Duodenal mucosa (tissue), 2 donors: ENCODE measurements at regions not wholly inside any gene's neighbourhood (a gene's known extent, or its start where the extent isn't known, plus 50 kb on each side); places are given as distances from the start of the nearest gene placed in this dataset.
"Not testable (repeated sequence)": the region's sequence is repeated elsewhere in the genome, so short reads cannot be mapped to it uniquely, and the experiment has no call there.

ENCODE experiments used
- H3K27ac ChIP-seq: one replicate; pipeline ENCODE4 v1.7.0; 2013; ENCODE audit warnings: low read depth, low read length
- H3K27me3 ChIP-seq, 2 donors: one replicate each; pipeline ENCODE4 v1.7.0; 2013; ENCODE audit warnings: low read length in 2 of 2, control low read depth in 1 of 2; ENCODE audit not compliant: insufficient read depth in 2 of 2, control insufficient read depth in 1 of 2
- H3K36me3 ChIP-seq, 2 donors: one replicate each; pipeline ENCODE4 v1.7.0; 2013; ENCODE audit warnings: low read length in 2 of 2, control low read depth in 1 of 2; ENCODE audit not compliant: insufficient read depth in 2 of 2, control insufficient read depth in 1 of 2
- H3K4me1 ChIP-seq, 2 donors: one replicate each; pipeline ENCODE4 v1.7.0; 2013; ENCODE audit warnings: low read length in 2 of 2, control low read depth in 1 of 2; ENCODE audit not compliant: insufficient read depth in 2 of 2, control insufficient read depth in 1 of 2
- H3K4me3 ChIP-seq, 2 donors: one replicate each; pipeline ENCODE4 v1.7.0; 2013; ENCODE audit warnings: low read length in 2 of 2, low read depth in 1 of 2
- H3K9ac ChIP-seq, 2 donors: one replicate each; pipeline ENCODE4 v1.7.0; 2013; ENCODE audit warnings: low read length in 2 of 2, low read depth in 1 of 2
- H3K9me3 ChIP-seq, 2 donors: one replicate each; pipeline ENCODE4 v1.7.0; 2013; ENCODE audit warnings: low read length in 2 of 2, control low read depth in 1 of 2; ENCODE audit not compliant: control insufficient read depth in 1 of 2

GRCh38 chr10:57894361-57894760 lies 373.3 kb downstream of the IPMK start:
- Histone ChIP-seq H3K36me3 (no peaks in the 10 kb centered on the region), H3K4me1 (peaks cover 14 to 17% of the 10 kb centered on the region in 2 donors), H3K27ac (no peak overlapping the region), H3K9me3 (no peaks in the 10 kb centered on the region), H3K27me3 (no peaks in the 10 kb centered on the region), H3K9ac (no peak overlapping the region), H3K4me3 (no peak overlapping the region)

- no peaks in the 10 kb centered on the region for H3K36me3 ChIP-seq
- peaks cover 9 to 14% of the 10 kb centered on the region in 2 donors for H3K4me1 ChIP-seq
- no peak overlapping the region for H3K27ac ChIP-seq
- H3K4me3 ChIP-seq: peak overlapping the region; percentile 1 to 48
- no peak overlapping the region for H3K9ac ChIP-seq
- no peaks in the 10 kb centered on the region for H3K9me3 ChIP-seq
- no peaks in the 10 kb centered on the region for H3K27me3 ChIP-seq
Observed at GRCh38 chr10:57891201-57892006, 376.3 kb downstream of the IPMK start.

GRCh38 chr10:57890691-57891090 lies 377.0 kb downstream of the IPMK start:
- Histone ChIP-seq H3K36me3 (no peaks in the 10 kb centered on the region), H3K9me3 (no peaks in the 10 kb centered on the region), H3K27me3 (no peaks in the 10 kb centered on the region), H3K4me1 (peaks cover 9 to 14% of the 10 kb centered on the region in 2 donors), H3K4me3 (no peak overlapping the region), H3K27ac (no peak overlapping the region), H3K9ac (no peak overlapping the region)

- H3K27ac ChIP-seq, H3K9me3 ChIP-seq, H3K27me3 ChIP-seq, H3K9ac ChIP-seq, H3K36me3 ChIP-seq, H3K4me3 ChIP-seq, H3K4me1 ChIP-seq: not testable (repeated sequence)
Observed at GRCh38 chr10:57885618-57885968, 382.1 kb downstream of the IPMK start.

- no peaks in the 10 kb centered on the region for H3K9me3 ChIP-seq
- H3K27ac ChIP-seq: no peak overlapping the region
- peaks cover 0 to 3% of the 10 kb centered on the region in 2 donors for H3K4me1 ChIP-seq
- no peak overlapping the region for H3K9ac ChIP-seq
- H3K27me3 ChIP-seq: no peaks in the 10 kb centered on the region
- H3K36me3 ChIP-seq: no peaks in the 10 kb centered on the region
- no peak overlapping the region for H3K4me3 ChIP-seq
Observed at GRCh38 chr10:57884965-57885617, 382.6 kb downstream of the IPMK start.

GRCh38 chr10:57884407-57884806 lies 383.3 kb downstream of the IPMK start:
- H3K4me3 ChIP-seq: no peak overlapping the region
- no peaks in the 10 kb centered on the region for H3K36me3 ChIP-seq
- H3K9me3 ChIP-seq: no peaks in the 10 kb centered on the region
- peaks cover 0 to 3% of the 10 kb centered on the region in 2 donors for H3K4me1 ChIP-seq
- no peak overlapping the region for H3K27ac ChIP-seq
- no peaks in the 10 kb centered on the region for H3K27me3 ChIP-seq
- no peak overlapping the region for H3K9ac ChIP-seq

- Histone ChIP-seq H3K27ac (no peak overlapping the region), H3K4me3 (no peak overlapping the region), H3K27me3 (no peaks in the 10 kb centered on the region), H3K36me3 (no peaks in the 10 kb centered on the region), H3K9me3 (no peaks in the 10 kb centered on the region), H3K9ac (no peak overlapping the region), H3K4me1 (peaks cover 0 to 3% of the 10 kb centered on the region in 2 donors)
Observed at GRCh38 chr10:57880446-57881227, 387.1 kb downstream of the IPMK start.

GRCh38 chr10:57874810-57875209 lies 392.9 kb downstream of the IPMK start:
- Histone ChIP-seq H3K4me1 (no peaks in the 10 kb centered on the region), H3K9ac (no peak overlapping the region), H3K36me3 (no peaks in the 10 kb centered on the region), H3K4me3 (no peak overlapping the region), H3K27me3 (no peaks in the 10 kb centered on the region), H3K27ac (no peak overlapping the region), H3K9me3 (no peaks in the 10 kb centered on the region)

GRCh38 chr10:57867241-57867640 lies 400.5 kb downstream of the IPMK start:
- Histone ChIP-seq H3K4me3 (no peak overlapping the region), H3K4me1 (peaks cover 6 to 16% of the 10 kb centered on the region in 2 donors), H3K9ac (no peak overlapping the region), H3K36me3 (no peaks in the 10 kb centered on the region), H3K27me3 (no peaks in the 10 kb centered on the region), H3K9me3 (no peaks in the 10 kb centered on the region), H3K27ac (no peak overlapping the region)
